ENCODE measurements at regions not wholly inside any gene's neighbourhood (a gene's known extent, or its start where the extent isn't known, plus 50 kb on each side); places are given as distances from the start of the nearest gene placed in this dataset.

DNA sequence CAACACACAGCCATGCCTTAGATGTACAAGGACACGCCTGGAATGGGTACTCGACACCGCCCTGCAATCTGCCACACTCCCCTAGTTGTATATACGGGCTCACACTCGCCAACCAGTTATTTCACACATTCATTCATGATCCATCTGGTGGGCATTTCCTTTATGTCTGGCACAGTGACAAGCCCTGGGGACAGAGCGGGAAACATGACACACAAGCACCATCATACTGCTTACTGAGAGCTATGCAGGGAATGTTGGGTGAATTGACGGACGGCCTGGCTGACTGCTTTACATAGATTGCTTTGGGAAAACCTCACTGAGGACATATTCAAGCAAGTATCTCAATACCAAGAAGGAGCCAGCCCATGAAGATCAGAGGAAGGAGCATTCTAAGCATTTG, 448.0 kb upstream of the SPRED2 start:
- no peaks in the 10 kb centered on the region for H3K27me3 ChIP-seq (replicated peaks; ENCODE audit: insufficient read depth, low read depth, low read length, poor library complexity)
- H3K4me1 ChIP-seq (ENCODE audit: insufficient read depth, low read length, poor library complexity, severe bottlenecking): no peaks in the 10 kb centered on the region
- ChIA-PET POLR2A (ENCODE audit: low non-redundant PET) (no interaction called here), CTCF (no interaction called here)
- TF ChIP-seq, protein P1, sequence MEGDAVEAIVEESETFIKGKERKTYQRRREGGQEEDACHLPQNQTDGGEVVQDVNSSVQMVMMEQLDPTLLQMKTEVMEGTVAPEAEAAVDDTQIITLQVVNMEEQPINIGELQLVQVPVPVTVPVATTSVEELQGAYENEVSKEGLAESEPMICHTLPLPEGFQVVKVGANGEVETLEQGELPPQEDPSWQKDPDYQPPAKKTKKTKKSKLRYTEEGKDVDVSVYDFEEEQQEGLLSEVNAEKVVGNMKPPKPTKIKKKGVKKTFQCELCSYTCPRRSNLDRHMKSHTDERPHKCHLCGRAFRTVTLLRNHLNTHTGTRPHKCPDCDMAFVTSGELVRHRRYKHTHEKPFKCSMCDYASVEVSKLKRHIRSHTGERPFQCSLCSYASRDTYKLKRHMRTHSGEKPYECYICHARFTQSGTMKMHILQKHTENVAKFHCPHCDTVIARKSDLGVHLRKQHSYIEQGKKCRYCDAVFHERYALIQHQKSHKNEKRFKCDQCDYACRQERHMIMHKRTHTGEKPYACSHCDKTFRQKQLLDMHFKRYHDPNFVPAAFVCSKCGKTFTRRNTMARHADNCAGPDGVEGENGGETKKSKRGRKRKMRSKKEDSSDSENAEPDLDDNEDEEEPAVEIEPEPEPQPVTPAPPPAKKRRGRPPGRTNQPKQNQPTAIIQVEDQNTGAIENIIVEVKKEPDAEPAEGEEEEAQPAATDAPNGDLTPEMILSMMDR (conservative IDR thresholded peaks at IDR 0.05; ENCODE audit: low read depth, low read length): no peak
- TF ChIP-seq EZH2 (IDR thresholded peaks at IDR 0.05; ENCODE audit: borderline replicate concordance, low read depth, low read length, poor library complexity, severe bottlenecking): no peak
- BruUV-seq (replicated peaks): no TSS peak
- peak; percentile 49 for DNase-seq (ENCODE audit: low spot score)
- no peak overlapping the region for H3K4me3 ChIP-seq (ENCODE audit: low read depth, low read length, poor library complexity, severe bottlenecking)
- H3K9me3 ChIP-seq (ENCODE audit: low read depth, low read length, poor library complexity, severe bottlenecking): no peaks in the 10 kb centered on the region
- intact Hi-C loops (cut with micrococcal nuclease; ENCODE audit: unreplicated experiment): no loop called here
- H3K27ac ChIP-seq (ENCODE audit: low read depth, low read length, poor library complexity, severe bottlenecking): no peak overlapping the region
- no peaks in the 10 kb centered on the region for H3K36me3 ChIP-seq (ENCODE audit: insufficient read depth, low read length, poor library complexity, severe bottlenecking)

DNA sequence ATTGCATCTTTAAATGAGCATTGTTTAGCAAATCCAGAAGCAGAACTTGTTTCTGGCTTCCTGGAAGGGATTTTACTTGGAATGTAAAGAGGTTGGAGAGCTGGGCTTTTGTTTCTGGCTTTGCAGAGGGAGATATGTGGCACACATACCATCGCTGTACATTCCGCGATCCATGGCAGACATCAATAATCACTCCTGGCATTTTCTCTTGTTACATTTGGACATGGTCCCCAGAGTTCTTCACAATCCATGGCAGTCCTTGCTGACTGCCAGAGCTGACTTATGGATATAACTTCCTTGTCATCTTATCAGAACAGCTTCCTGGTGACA, 445.6 kb upstream of the SPRED2 start:
- TF ChIP-seq, protein P1 (conservative IDR thresholded peaks at IDR 0.05; ENCODE audit: low read depth, low read length): no peak
- no peak for TF ChIP-seq EZH2 (IDR thresholded peaks at IDR 0.05; ENCODE audit: borderline replicate concordance, low read depth, low read length, poor library complexity, severe bottlenecking)

DNA sequence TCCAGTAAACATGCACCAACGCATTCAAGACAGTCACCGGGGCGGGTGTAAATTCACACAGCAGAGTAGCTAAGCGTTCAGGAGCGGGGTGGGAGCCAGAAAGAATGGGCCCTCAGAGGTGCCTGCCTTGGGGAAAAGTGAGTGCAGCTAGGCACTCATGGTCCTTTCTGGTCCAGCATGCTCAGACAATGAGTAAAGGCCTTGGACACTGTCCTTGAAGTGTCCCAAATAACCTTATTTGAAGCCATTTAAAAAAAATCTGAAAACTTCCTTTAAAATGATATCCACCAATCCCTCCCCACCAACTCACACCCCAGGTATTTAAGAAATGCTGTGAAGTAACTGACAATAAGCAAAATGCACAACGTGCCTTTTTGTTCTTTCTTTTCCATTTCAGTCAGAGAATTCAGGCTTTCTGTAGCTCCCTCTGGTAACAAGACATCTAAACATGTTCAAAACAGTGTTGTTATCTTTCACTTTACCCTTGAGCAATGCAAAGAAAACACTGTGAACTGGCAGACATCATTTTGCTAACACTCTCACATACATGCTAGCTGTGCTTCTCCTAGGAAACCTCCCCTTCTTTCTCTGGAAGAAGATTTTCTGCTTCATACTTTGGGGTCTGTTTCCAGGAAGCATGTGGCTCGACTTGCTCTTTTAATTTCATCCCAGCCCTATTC, 445.1 kb upstream of the SPRED2 start:
- Histone ChIP-seq H3K36me3 (ENCODE audit: insufficient read depth, low read length, poor library complexity, severe bottlenecking) (no peaks in the 10 kb centered on the region), H3K27me3 (replicated peaks; ENCODE audit: insufficient read depth, low read depth, low read length, poor library complexity) (no peaks in the 10 kb centered on the region), H3K4me3 (ENCODE audit: low read depth, low read length, poor library complexity, severe bottlenecking) (no peak overlapping the region), H3K4me1 (ENCODE audit: insufficient read depth, low read length, poor library complexity, severe bottlenecking) (no peaks in the 10 kb centered on the region), H3K9me3 (ENCODE audit: low read depth, low read length, poor library complexity, severe bottlenecking) (no peaks in the 10 kb centered on the region), H3K27ac (ENCODE audit: low read depth, low read length, poor library complexity, severe bottlenecking) (no peak overlapping the region)
- ChIA-PET POLR2A (ENCODE audit: low non-redundant PET) (no interaction called here), CTCF (no interaction called here)
- intact Hi-C loops (cut with micrococcal nuclease; ENCODE audit: unreplicated experiment): no loop called here
- BruUV-seq (replicated peaks): no TSS peak
- no peak for TF ChIP-seq EZH2 (IDR thresholded peaks at IDR 0.05; ENCODE audit: borderline replicate concordance, low read depth, low read length, poor library complexity, severe bottlenecking)
- TF ChIP-seq, protein P1 (conservative IDR thresholded peaks at IDR 0.05; ENCODE audit: low read depth, low read length): no peak
- no peak for DNase-seq (ENCODE audit: low spot score)

More for the DNA sequence above, 445.6 kb upstream of the SPRED2 start:
- Histone ChIP-seq H3K9me3 (ENCODE audit: low read depth, low read length, poor library complexity, severe bottlenecking) (no peaks in the 10 kb centered on the region), H3K4me3 (ENCODE audit: low read depth, low read length, poor library complexity, severe bottlenecking) (no peak overlapping the region), H3K27ac (ENCODE audit: low read depth, low read length, poor library complexity, severe bottlenecking) (no peak overlapping the region), H3K4me1 (ENCODE audit: insufficient read depth, low read length, poor library complexity, severe bottlenecking) (no peaks in the 10 kb centered on the region), H3K27me3 (replicated peaks; ENCODE audit: insufficient read depth, low read depth, low read length, poor library complexity) (no peaks in the 10 kb centered on the region), H3K36me3 (ENCODE audit: insufficient read depth, low read length, poor library complexity, severe bottlenecking) (no peaks in the 10 kb centered on the region)
- ChIA-PET POLR2A (ENCODE audit: low non-redundant PET) (no interaction called here), CTCF (no interaction called here)
- BruUV-seq (replicated peaks): no TSS peak
- no peak for DNase-seq (ENCODE audit: low spot score)
- intact Hi-C loops (cut with micrococcal nuclease; ENCODE audit: unreplicated experiment): no loop called here
